Spleen (tissue), 7 donors: ENCODE measurements at regions not wholly inside any gene's neighbourhood (a gene's known extent, or its start where the extent isn't known, plus 50 kb on each side); places are given as distances from the start of the nearest gene placed in this dataset.

ENCODE experiments used
- POLR2A ChIP-seq, 3 donors: fragments of 450-650 bp; IDR thresholded peaks; one replicate each; pipeline ENCODE4 v1.5.1; 2017; ENCODE audit warnings: antibody characterized with exemption in 3 of 3, mild to moderate bottlenecking in 1 of 3
- POLR2AphosphoS5 ChIP-seq, 3 donors: sonication (generic); formaldehyde crosslinking; IDR thresholded peaks; one replicate each; pipeline ENCODE4 v1.5.1; 2017; ENCODE audit warnings: antibody characterized with exemption in 3 of 3
- TF ChIP-seq, protein P1 (sequence below), 11 experiments: fragments of 200-600 bp in 7 of 11; fragments of 450-650 bp in 4 of 11; sonication (generic) in 4 of 11; IDR thresholded peaks in 8 of 11; conservative IDR thresholded peaks in 3 of 11; 1 replicate in 7 of 11; 2 replicates in 4 of 11; pipeline versions ENCODE4 v1.4.0 to v1.8.0; 2016 to 2021; ENCODE audit warnings: antibody characterized with exemption in 11 of 11, inconsistent platforms in 4 of 11, mild to moderate bottlenecking in 1 of 11
- donor health status: DM: no; HTN: no; CAD: no; lungs with moderate emphysema.
- donor health status: DM: no; HTN: no; CAD: no.
- donor health status: DM: no; HTN: no; CAD: no.

DNA sequence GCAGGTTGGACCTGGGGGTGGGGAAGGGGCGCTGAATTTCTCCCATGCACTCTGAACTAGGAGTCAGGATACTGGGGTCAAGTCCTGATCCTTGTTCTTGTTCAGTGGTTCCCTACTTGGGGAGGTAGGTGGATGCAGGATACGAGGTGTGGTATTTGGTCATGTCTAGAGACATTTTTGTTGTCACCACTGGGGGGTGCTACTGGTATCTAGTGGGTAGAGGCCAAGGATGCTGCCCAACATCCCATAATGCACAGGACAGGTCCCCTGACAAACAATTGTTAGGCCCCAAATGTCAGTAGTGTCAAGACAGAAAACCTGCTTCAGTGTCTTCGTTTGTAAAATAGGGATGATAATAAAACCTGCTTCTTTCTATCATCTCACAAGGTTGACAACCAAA is 259.0 kb upstream of the FOXD3 start:
- TF ChIP-seq POLR2AphosphoS5 (IDR thresholded peaks at IDR 0.05) = no peak
- TF ChIP-seq POLR2A (IDR thresholded peaks at IDR 0.05) = no peak
- TF ChIP-seq, protein P1, sequence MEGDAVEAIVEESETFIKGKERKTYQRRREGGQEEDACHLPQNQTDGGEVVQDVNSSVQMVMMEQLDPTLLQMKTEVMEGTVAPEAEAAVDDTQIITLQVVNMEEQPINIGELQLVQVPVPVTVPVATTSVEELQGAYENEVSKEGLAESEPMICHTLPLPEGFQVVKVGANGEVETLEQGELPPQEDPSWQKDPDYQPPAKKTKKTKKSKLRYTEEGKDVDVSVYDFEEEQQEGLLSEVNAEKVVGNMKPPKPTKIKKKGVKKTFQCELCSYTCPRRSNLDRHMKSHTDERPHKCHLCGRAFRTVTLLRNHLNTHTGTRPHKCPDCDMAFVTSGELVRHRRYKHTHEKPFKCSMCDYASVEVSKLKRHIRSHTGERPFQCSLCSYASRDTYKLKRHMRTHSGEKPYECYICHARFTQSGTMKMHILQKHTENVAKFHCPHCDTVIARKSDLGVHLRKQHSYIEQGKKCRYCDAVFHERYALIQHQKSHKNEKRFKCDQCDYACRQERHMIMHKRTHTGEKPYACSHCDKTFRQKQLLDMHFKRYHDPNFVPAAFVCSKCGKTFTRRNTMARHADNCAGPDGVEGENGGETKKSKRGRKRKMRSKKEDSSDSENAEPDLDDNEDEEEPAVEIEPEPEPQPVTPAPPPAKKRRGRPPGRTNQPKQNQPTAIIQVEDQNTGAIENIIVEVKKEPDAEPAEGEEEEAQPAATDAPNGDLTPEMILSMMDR (IDR thresholded peaks at IDR 0.05 in 8 of 11, conservative IDR thresholded peaks at IDR 0.05 in 3 of 11) = no peak
